Testis (tissue), 2 donors: ENCODE measurements at regions not wholly inside any gene's neighbourhood (a gene's known extent, or its start where the extent isn't known, plus 50 kb on each side); places are given as distances from the start of the nearest gene placed in this dataset.

Experiments
- DNase-seq: peaks from one replicate; pipeline ENCODE4 v3.0.0-alpha.2; 2019
- H3K27ac ChIP-seq, 2 donors: fragments of 200-600 bp; sonication (generic); one replicate each; pipeline ENCODE4 v1.5.1; 2019
- H3K27me3 ChIP-seq: fragments of 200-600 bp; sonication (generic); one replicate; pipeline ENCODE4 v1.5.1; 2019
- H3K36me3 ChIP-seq: fragments of 200-600 bp; sonication (generic); one replicate; pipeline ENCODE4 v1.5.1; 2017; ENCODE audit warnings: low read depth; ENCODE audit errors: missing control alignments
- H3K4me1 ChIP-seq: fragments of 200-600 bp; sonication (generic); one replicate; pipeline ENCODE4 v1.5.1; 2019
- H3K4me3 ChIP-seq, 2 donors: fragments of 200-600 bp; sonication (generic); one replicate each; pipeline ENCODE4 v1.5.1; 2017 to 2019
- H3K9me3 ChIP-seq: fragments of 200-600 bp; sonication (generic); one replicate; pipeline ENCODE4 v1.5.1; 2017
- CTCF ChIP-seq, 3 experiments: fragments of 450-650 bp in 2 of 3; fragments of 200-600 bp in 1 of 3; sonication (generic) in 1 of 3; IDR thresholded peaks; one replicate each; pipeline ENCODE4 v1.5.1; 2016 to 2019; ENCODE audit warnings: antibody characterized with exemption in 3 of 3, mild to moderate bottlenecking in 2 of 3, moderate library complexity in 1 of 3
- POLR2A ChIP-seq: fragments of 450-650 bp; IDR thresholded peaks from one replicate; pipeline ENCODE4 v1.6.1; 2017; ENCODE audit warnings: antibody characterized with exemption, mild to moderate bottlenecking, moderate library complexity
- WGBS, 2 donors: methylation state at CpG; one replicate each; pipeline ENCODE4 v1.1.5; 2018; 5-methylcytosine and 5-hydroxymethylcytosine counted together
- intact Hi-C: fragments of 100-400 bp; cut with DNase I; formaldehyde crosslinking; loops from one replicate; pipeline ENCODE4 v1.15.1; 2023; ENCODE audit warnings: low total_unique reads
- small RNA-seq, 2 donors: library from RNA; depleted of rRNA; stranded (forward); fragments of <200 nt; gene quantifications; one replicate each; pipeline ENCODE3, GENCODE V24; 2016

- Histone ChIP-seq H3K4me3 (no peak overlapping the region), H3K4me1 (no peaks in the 10 kb centered on the region), H3K27me3 (no peaks in the 10 kb centered on the region), H3K9me3 (no peaks in the 10 kb centered on the region), H3K27ac (no peak overlapping the region), H3K36me3 (no peaks in the 10 kb centered on the region)
- intact Hi-C loops: no loop called here
- WGBS, 2 donors: 72 to 89% methylated on average over 3 of the region's 3 CpGs
- DNase-seq: no peak
- TF ChIP-seq CTCF (IDR thresholded peaks at IDR 0.05) (no peak), POLR2A (no peak)
These were observed 55.0 kb upstream of the GHITM start for GRCh38 chr10:84084342-84084741.

GRCh38 chr10:84087202-84087601 is 52.1 kb upstream of the GHITM start:
- Histone ChIP-seq H3K27ac (no peak overlapping the region), H3K4me1 (no peaks in the 10 kb centered on the region), H3K27me3 (no peaks in the 10 kb centered on the region), H3K4me3 (no peak overlapping the region), H3K36me3 (no peaks in the 10 kb centered on the region), H3K9me3 (no peaks in the 10 kb centered on the region)
- intact Hi-C loops: no loop called here
- 83 to 88% methylated on average over 1 of the region's 1 CpG for WGBS, 2 donors
- TF ChIP-seq POLR2A (no peak), CTCF (IDR thresholded peaks at IDR 0.05) (no peak)
- no peak for DNase-seq

DNA sequence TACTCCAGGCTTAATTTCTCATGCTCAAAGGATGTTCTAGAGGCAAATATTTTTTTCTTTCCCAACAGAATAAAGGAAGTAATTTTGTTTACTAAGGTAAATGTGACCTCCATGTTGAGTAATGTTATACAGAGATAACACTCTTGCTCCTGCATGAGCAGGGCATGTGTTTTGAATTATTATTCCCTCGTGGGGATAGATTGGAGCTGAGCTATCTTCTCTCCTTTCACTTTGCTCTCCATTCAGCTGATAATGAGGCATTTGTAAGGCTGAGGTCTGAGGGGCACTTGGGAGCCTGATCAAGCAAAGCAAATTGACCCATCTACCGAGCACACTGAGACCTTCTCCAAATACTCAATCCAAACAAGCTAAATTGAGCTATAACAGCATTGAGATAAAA is 50.7 kb upstream of the GHITM start:
- Histone ChIP-seq H3K4me1 (no peaks in the 10 kb centered on the region), H3K4me3 (no peak overlapping the region), H3K27ac (no peak overlapping the region), H3K9me3 (no peaks in the 10 kb centered on the region), H3K36me3 (no peaks in the 10 kb centered on the region), H3K27me3 (no peaks in the 10 kb centered on the region)
- intact Hi-C loops: no loop called here
- TF ChIP-seq POLR2A (no peak), CTCF (IDR thresholded peaks at IDR 0.05) (no peak)
- 28 to 34% methylated on average over 2 of the region's 2 CpGs for WGBS, 2 donors
- DNase-seq: no peak

GRCh38 chr10:84089162-84089561 is 50.1 kb upstream of the GHITM start:
- WGBS, 2 donors: 74 to 93% methylated on average over 2 of the region's 2 CpGs
- DNase-seq: no peak
- no peaks in the 10 kb centered on the region for H3K36me3 ChIP-seq

More at GRCh38 chr10:84089162-84089561, 50.1 kb upstream of the GHITM start:
- Histone ChIP-seq H3K27ac (no peak overlapping the region), H3K4me1 (no peaks in the 10 kb centered on the region), H3K9me3 (no peaks in the 10 kb centered on the region), H3K27me3 (no peaks in the 10 kb centered on the region), H3K4me3 (no peak overlapping the region)
- TF ChIP-seq CTCF (IDR thresholded peaks at IDR 0.05) (no peak), POLR2A (no peak)
- intact Hi-C loops: no loop called here

Small RNA genes in the stretch of these regions (small RNA-seq; reads per million reads assigned to genes)
- gene RNU1-65P (0 reads per million in 2 donors), gene RNU6-129P (0 reads per million in 2 donors), gene RNU6-478P (0 reads per million in 2 donors)
